ENCODE measurements at regions not wholly inside any gene's neighbourhood (a gene's known extent, or its start where the extent isn't known, plus 50 kb on each side); places are given as distances from the start of the nearest gene placed in this dataset.

DNA sequence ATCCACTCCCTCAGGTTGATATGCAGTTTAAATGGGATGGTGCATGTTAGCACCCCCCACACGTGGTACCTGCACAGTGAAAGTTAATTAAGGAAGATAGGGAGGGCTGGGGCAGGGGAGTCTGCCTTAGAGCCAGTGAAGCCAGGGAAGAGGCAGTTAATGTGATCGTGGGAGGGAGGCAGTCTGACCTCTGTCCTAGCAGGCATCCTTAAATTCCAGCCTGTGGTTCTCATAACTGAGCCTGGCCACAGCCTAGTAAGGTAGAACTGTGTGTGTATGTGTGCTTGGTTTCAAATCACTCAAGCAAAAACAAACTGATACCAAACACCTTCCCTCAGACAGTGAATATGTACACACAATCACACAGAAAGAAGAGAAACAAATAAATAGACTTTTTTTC, 319.1 kb upstream of the TLE3 start:
- Histone ChIP-seq H3K36me3 (ENCODE audit: low read depth, missing control alignments) (no peaks in the 10 kb centered on the region), H3K9me3 (no peaks in the 10 kb centered on the region), H3K4me1 (no peaks in the 10 kb centered on the region), H3K27ac (no peak overlapping the region), H3K4me3 (no peak overlapping the region), H3K27me3 (no peaks in the 10 kb centered on the region)
- DNase-seq = no peak
- intact Hi-C loops (cut with DNase I; ENCODE audit: low total_unique reads) = no loop called here
- 46 to 76% methylated on average over 2 of the region's 2 CpGs for WGBS, 2 donors
- TF ChIP-seq, protein P1, sequence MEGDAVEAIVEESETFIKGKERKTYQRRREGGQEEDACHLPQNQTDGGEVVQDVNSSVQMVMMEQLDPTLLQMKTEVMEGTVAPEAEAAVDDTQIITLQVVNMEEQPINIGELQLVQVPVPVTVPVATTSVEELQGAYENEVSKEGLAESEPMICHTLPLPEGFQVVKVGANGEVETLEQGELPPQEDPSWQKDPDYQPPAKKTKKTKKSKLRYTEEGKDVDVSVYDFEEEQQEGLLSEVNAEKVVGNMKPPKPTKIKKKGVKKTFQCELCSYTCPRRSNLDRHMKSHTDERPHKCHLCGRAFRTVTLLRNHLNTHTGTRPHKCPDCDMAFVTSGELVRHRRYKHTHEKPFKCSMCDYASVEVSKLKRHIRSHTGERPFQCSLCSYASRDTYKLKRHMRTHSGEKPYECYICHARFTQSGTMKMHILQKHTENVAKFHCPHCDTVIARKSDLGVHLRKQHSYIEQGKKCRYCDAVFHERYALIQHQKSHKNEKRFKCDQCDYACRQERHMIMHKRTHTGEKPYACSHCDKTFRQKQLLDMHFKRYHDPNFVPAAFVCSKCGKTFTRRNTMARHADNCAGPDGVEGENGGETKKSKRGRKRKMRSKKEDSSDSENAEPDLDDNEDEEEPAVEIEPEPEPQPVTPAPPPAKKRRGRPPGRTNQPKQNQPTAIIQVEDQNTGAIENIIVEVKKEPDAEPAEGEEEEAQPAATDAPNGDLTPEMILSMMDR (IDR thresholded peaks at IDR 0.05) = no peak
- no peak for TF ChIP-seq POLR2A (IDR thresholded peaks at IDR 0.05)

DNA sequence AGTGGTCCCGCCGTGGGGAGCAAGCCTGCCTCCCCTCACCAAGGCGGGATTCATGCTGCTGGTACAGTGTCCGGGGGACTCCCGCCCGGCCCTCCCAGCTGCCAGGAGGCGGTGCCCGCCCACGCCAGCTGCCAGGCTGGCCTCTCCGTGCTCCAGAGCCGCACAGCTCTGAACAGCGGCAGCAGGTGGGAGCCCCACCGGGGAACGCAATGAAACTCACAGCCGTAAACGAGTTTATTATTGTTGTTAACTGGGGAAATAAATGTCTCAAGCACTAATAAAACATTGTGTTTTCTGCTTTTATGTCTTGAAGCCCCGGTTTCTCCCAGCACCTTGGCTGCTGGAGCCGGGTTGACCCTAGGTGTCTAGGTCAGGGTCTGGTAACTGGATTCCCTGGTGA, 317.7 kb upstream of the TLE3 start:
- Histone ChIP-seq H3K27ac (no peak overlapping the region), H3K36me3 (ENCODE audit: low read depth, missing control alignments) (no peaks in the 10 kb centered on the region), H3K27me3 (no peaks in the 10 kb centered on the region), H3K9me3 (no peaks in the 10 kb centered on the region), H3K4me1 (no peaks in the 10 kb centered on the region), H3K4me3 (no peak overlapping the region)
- 71 to 75% methylated on average over 5 to 18 of the region's 18 CpGs for WGBS, 2 donors
- intact Hi-C loops (cut with DNase I; ENCODE audit: low total_unique reads) = no loop called here
- DNase-seq = no peak
- TF ChIP-seq, protein P1 (IDR thresholded peaks at IDR 0.05) = no peak
- TF ChIP-seq POLR2A (IDR thresholded peaks at IDR 0.05) = no peak

DNA sequence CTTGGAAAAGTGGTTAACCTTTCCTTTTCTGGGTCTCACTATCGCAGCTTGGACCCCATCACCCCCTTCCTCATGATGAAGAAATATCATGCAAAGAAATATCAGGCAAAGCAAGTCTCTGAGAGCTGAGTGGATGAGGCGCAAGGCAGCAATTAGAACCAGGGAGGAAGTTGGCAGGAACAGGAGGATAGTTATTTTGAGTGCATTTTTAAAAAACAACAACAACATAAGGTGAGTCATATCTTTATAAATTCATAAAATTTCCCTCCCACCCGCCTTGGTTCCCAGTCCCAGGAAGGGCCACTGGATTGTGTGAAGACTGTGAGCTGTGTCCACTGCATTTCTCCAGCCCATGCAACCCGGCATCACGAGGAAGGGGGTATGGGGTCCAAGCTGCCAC, 316.9 kb upstream of the TLE3 start:
- H3K36me3 ChIP-seq (ENCODE audit: low read depth, missing control alignments) = no peaks in the 10 kb centered on the region
- no peaks in the 10 kb centered on the region for H3K27me3 ChIP-seq
- H3K27ac ChIP-seq = no peak overlapping the region
- TF ChIP-seq POLR2A (IDR thresholded peaks at IDR 0.05) = no peak
- TF ChIP-seq, protein P1 (IDR thresholded peaks at IDR 0.05) = no peak
- DNase-seq = no peak
- H3K4me1 ChIP-seq = no peaks in the 10 kb centered on the region
- H3K4me3 ChIP-seq = no peak overlapping the region
- no peaks in the 10 kb centered on the region for H3K9me3 ChIP-seq
- intact Hi-C loops (cut with DNase I; ENCODE audit: low total_unique reads) = no loop called here
- 83 to 91% methylated on average over 5 of the region's 5 CpGs for WGBS, 2 donors

DNA sequence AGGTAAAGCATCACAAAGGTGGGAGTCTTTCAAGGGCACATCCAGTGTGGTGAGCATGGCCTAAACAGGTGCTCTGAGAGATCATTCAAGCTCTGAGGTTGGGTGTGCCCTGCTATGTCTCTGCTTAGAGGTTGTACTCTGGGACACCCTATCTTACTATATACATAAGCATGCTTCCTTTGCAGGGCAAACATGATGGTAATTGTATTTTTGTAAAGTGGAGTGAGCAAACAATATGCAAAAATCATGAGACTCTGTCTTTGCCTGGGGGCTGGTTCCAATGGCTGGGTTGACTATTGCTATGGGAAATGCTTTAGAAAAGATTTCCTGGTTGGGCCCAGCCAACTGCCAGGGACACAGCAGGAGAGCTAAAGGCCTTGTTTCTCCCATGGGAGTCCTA, 315.1 kb upstream of the TLE3 start:
- TF ChIP-seq, protein P1 (IDR thresholded peaks at IDR 0.05) = no peak
- no peak for TF ChIP-seq POLR2A (IDR thresholded peaks at IDR 0.05)
- H3K4me3 ChIP-seq = no peak overlapping the region
- H3K4me1 ChIP-seq = no peaks in the 10 kb centered on the region
- no peak for DNase-seq
- H3K36me3 ChIP-seq (ENCODE audit: low read depth, missing control alignments) = no peaks in the 10 kb centered on the region
- H3K27ac ChIP-seq = no peak overlapping the region
- intact Hi-C loops (cut with DNase I; ENCODE audit: low total_unique reads) = no loop called here
- H3K27me3 ChIP-seq = no peaks in the 10 kb centered on the region
- no peaks in the 10 kb centered on the region for H3K9me3 ChIP-seq

DNA sequence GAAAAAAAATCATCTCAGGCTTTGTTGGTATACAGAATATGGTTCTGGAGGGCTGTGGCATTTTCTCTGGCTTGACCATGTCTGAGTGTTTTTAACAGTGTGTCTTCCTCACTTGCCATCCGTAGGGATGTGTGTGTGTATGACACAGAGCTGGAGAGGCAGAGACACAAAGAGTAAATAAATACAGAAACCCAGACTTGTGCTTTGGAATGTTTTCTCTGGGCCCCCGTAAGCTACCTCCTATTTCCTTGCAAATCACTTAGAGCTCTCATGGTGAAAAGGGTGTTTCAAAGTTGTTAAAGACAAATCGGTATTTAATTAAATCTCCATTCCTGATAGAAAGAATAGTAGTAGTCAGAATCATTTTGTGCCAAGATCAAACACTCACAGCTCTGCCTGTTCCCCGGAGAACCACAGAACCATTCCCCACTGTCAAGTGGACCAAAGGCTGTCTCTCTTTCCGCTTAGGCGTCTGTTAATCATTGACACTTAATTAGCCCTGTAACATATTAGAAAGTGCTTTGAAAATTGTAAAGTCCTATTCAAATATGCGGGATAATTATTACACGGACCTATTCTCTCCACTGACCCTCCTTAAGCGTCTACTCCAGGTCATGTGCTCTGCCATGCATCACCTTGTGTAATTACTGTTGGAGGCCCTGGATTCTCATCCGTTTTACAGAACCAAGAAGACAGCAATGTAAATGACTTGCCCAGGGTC, 313.6 kb upstream of the TLE3 start:
- Histone ChIP-seq H3K27ac (no peak overlapping the region), H3K4me1 (no peaks in the 10 kb centered on the region), H3K9me3 (no peaks in the 10 kb centered on the region), H3K4me3 (no peak overlapping the region), H3K27me3 (no peaks in the 10 kb centered on the region), H3K36me3 (ENCODE audit: low read depth, missing control alignments) (no peaks in the 10 kb centered on the region)
- DNase-seq = no peak
- TF ChIP-seq POLR2A (IDR thresholded peaks at IDR 0.05) = no peak
- TF ChIP-seq, protein P1 (IDR thresholded peaks at IDR 0.05) = no peak
- intact Hi-C loops (cut with DNase I; ENCODE audit: low total_unique reads) = no loop called here
- 87 to 89% methylated on average over 10 of the region's 10 CpGs for WGBS, 2 donors
